T47D (cell line): ENCODE measurements at regions not wholly inside any gene's neighbourhood (a gene's known extent, or its start where the extent isn't known, plus 50 kb on each side); places are given as distances from the start of the nearest gene placed in this dataset.

ENCODE experiments used
- DNase-seq, 2 experiments: peaks; one replicate each; pipeline versions ENCODE4 v3.0.0 to v3.0.0-alpha.2; 2011 to 2012; ENCODE audit warnings: low read depth in 1 of 2, low spot score in 1 of 2
- JUND ChIP-seq: IDR thresholded peaks from 2 replicates; pipeline ENCODE4 v1.6.1; 2012; ENCODE audit warnings: low read depth
- in situ Hi-C: cut with HindIII; loops from 2 replicates; pipeline ENCODE4 v1.10.0; 2016; ENCODE audit warnings: low sequenced_read_pairs, low pct_unique_long_range_greater_than_20kb

DNA sequence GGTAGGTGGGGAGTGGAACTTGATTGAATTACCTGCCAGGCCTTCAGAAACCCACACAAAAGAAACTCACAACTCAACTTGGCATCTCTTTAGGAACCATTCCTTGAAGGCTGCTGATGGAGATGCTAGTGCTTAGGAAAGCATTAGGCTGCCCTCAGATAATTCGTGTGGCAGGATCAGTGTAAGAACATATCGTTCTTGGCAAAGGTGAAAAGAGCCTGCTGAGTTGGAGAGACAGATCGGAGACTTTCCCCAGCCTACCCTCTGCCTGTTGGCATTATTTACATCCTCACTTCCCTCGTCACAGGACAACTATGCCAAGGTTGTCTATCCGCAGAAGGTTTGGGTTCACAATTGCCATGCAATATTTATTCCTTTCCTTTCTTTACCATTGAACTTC is 120.0 kb upstream of the HS3ST3A1 start:
- TF ChIP-seq JUND, result no peak
- DNase-seq, result no peak
- in situ Hi-C loops, result no loop called here

DNA sequence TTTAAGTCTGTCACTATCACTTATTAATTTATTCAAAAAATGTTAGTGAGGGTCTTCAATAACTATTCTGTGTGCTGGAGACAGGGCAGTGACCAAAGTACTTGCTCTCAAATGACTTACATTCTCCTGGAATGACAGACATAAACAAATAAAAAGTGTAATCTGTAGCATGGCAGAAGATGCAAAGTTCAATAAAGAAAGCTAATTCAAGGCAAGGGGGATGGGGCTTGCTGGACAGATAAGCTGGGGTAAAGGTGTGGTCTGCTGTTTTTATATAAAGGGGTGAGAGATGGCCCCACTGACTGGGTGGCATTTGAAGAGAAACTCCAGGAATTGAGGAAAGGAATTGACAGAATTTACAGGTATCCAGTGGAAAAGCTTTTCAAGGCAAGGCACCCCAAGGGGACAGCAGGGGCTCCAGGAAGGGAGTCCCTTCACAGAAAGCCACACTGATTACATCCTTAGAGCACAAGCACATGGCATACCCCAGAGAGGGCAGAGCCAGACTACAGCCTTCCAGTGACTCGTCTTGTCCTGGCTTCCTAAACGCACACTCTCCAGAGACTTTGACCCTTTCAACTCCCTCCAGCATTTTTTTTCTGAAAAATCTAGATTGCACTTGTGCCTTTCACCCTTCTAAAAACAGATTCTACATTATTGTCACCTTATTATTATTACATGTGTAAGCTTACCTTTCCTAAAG is 123.7 kb upstream of the HS3ST3A1 start:
- in situ Hi-C loops, result no loop called here
- no peak for TF ChIP-seq JUND
- no peak for DNase-seq

DNA sequence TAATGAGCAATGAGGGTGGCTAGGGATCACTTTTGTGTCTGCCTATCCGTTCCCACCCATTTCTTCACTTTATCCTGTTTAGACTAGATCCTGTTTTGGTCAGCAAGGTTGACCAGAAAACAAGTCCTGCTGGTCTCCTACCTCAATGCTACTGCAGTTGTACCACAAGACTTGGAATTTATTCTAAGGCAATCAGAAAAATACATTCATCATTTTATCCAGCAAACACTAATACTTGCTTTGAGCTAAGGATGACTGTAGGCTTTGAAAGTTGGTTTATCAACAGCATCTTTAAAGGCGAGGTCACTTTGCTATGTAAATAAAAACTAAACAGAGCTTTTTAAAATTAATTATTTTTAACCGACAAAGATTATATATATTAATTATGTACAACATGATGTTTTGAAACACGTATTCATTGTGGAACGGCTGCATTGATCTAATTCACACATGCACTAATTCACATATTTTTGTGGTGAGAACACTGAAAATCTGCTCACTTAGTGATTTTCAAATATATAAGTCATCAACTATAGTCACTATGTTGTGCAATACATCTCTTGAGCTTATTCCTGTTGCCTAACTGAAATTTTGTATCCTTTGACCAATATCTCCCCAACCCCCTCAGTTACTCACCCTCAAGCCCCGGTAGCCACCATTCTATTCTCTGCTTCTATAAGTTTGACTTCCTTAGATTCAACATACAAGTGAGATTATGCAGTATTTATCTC is 125.9 kb upstream of the HS3ST3A1 start:
- in situ Hi-C loops, result no loop called here
- TF ChIP-seq JUND, result no peak
- DNase-seq, result no peak

DNA sequence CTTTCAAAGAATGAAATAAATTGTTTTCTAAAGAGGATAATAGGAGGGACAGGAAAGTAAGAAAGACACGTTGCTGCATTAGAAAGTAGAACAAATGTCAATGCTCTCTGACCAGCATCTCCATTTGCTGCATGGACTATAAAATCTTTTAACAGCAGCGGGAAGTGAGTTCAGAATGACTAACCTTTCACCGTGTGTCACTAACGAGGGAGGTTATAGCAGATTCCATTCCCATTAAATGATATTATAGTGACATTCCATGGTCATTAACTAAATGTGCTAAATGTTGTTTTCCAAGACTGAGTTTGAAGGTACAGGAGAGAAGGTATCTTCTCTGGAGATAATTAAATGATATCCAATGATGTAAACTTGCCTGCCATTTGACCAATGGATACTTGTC is 127.1 kb upstream of the HS3ST3A1 start:
- DNase-seq, result no peak
- TF ChIP-seq JUND, result no peak
- in situ Hi-C loops, result no loop called here

DNA sequence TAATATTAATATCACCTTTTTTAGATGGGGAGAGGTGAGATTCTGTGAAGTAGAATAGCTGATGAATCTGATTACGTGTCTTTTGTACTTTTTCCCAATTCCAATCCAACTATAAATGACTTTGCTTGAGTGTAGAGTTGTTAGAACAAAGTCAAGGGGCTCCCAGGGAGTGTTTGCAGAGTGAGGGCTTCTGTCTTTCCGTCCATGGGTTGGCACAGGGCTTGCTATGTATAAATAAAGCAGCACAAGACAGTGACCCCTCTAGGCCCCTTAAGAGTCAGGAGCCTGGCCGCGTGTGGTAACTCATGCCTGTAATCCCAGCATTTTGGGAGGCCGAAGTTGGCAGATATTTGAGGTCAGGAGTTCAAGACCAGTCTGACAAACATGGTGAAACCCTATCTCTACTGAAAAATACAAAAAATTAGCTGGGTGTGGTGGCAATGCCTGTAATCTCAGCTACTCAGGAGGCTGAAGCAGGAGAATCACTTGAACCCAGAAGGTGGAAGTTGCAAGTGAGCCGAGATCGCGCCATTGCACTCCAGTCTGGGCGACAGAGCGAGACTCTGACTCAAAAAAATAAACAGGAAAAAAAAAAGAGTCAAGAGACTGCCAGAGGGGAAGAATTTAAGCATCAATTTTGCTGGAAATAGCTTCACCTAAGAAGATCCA is 127.9 kb upstream of the HS3ST3A1 start:
- DNase-seq, result no peak
- in situ Hi-C loops, result no loop called here
- no peak for TF ChIP-seq JUND

DNA sequence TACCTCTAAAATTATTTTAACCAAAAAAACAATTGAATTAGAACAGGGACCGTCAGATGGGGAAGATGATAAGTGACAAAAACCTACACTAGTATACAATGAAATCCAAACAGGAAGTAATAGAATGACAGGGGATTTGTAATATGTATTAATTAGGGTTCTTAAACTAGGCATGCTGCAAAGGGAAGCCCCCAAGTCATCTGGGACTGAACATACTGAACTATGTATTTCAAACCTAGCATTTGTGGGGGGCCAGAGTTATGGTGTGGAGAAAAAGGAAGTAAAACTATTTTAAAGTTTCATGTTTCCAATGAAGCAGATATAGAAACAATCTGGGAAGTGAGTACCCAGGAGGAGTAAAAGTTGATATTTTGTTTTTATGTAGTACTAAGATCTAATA is 133.2 kb upstream of the HS3ST3A1 start:
- no peak for DNase-seq
- in situ Hi-C loops, result no loop called here
- TF ChIP-seq JUND, result no peak

DNA sequence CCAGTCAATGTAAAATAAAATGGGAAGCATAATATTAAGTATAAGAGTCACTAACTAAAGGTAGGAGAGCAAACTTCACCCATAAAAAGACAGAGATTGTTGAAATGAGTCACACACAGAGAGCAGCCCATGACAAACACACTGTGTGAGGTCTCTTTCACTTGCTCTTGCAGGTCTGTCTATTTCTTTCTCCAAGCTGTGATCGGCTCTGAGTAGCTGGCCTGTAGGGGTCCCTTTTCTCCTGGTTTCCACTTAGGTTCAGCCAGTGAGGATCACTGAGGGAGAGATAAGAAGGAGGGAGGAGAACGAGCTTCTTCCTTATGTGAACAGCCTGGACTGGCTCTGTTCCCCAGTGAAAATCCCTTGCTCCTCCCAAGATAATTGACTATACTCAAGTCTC is 133.7 kb upstream of the HS3ST3A1 start:
- in situ Hi-C loops, result no loop called here
- TF ChIP-seq JUND, result no peak

DNA sequence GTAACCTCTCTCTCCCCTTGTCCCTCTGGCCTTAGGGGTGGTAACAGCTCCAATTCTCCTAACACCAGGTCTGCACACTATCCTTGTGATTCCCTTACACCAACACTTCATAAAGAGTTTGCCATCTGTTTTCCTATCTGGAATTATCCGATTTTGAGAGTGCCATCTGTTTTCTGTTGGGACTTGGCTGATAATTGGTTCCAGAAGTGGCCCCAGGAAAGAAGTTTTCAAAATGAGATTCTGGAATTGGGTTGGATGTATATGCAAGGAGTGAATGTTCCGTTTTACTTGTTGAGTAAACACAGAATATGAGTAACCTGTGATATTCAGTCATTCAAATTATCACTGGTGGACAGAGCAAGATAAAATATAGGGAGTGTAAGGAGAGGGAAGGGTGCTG is 134.1 kb upstream of the HS3ST3A1 start:
- TF ChIP-seq JUND, result no peak
- no peak for DNase-seq
- in situ Hi-C loops, result no loop called here

More for the DNA sequence above, 133.7 kb upstream of the HS3ST3A1 start:
- no peak for DNase-seq

DNA sequence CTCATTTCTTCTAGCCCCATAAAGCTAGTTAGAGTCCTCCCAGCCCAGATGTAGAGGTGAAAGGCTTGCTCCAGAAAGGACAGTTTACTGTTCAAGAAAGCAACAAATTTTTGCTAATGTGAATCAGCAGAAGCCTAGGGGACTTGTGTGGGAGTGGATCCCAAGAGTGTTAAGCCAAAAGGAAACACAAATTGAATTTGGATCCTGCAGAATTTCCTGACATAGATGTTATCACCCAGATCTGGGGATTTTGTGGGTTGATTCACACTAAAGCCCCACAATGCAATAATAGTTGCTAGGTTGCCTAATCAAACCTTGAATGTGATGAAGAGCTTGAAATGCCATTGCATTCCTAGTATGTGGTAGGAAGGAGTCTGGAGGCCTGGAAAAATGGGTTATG is 135.2 kb upstream of the HS3ST3A1 start:
- TF ChIP-seq JUND, result no peak
- in situ Hi-C loops, result no loop called here
- DNase-seq, result no peak

DNA sequence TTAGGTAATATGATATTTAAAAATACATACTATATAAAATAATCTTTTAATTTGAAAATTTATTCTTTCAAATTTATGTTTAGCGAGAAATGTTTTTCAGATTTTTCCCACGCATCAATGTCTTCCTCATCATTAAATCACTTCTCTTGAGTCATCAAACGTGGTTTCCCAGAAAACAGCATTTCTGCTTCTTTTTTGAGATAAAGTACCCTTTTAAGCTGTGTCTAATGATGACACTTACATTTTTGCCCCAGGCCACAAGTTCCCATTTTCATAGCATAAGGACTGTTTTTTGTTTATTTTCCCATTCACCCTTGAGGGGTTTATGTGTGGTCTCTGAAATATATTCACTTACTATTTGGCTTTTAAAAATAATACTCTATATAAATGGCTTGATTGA is 139.0 kb upstream of the HS3ST3A1 start:
- TF ChIP-seq JUND, result no peak
- no peak for DNase-seq
- in situ Hi-C loops, result no loop called here

DNA sequence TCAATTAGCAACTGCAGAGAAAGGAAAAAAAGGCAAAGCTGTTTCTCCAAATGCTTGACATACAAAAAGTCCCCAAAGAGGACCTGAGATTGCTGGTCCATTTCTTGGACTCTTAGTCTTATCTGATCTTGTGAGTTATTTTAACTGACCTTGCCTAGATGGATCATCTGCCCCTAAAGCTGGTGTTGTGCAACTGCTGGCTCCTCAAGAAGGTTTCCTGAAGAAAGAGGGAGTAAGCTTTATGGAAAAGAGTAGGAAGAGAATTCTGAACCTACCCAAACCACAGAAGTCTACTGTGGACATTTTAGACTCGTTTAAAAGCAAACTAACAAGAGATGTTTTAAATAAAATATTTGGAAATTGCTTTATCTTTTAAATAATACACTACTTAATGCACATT is 140.0 kb upstream of the HS3ST3A1 start:
- in situ Hi-C loops, result no loop called here
- TF ChIP-seq JUND, result no peak
- DNase-seq, result no peak

DNA sequence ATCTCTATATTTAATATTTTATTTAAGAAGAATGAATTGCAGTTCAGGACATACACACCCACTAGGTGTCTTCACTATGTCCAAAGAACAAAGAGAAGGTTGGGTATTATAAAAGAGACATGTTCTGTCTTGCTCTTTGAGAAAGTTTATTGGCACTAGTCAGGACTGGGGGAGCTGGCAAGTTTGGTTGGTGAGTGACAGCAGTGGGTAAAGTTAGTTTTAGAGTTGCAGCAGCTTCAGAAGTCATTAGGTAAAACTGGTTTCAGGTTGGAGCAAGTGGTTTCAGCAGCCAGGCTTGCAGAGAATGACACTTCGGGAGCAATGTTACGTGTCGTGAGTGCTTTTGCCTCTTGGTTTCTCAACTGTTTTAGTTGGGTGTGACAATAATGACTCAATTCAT is 142.2 kb upstream of the HS3ST3A1 start:
- no peak for DNase-seq
- no peak for TF ChIP-seq JUND
- in situ Hi-C loops, result no loop called here

DNA sequence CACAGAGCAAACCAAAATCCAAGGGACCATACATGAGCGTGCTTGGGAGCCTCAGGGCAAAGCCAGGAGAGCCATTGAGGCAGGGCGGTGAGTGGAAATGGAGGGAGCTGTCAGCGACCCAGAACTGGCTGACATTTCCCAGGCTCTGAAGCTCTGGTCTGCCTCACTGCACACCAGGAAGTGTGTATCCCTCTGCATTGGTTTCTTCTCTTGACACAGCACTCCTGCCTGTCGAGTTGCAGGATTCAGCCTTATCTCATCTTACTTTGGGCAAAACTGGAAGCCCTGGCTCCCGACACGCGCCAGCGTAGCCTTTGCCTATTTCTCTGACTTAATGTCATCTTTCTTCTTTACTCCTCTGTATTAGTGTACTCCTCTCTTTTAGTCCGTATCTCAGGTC is 144.7 kb upstream of the HS3ST3A1 start:
- in situ Hi-C loops, result no loop called here
- no peak for TF ChIP-seq JUND
- DNase-seq, result peak in 1 of 2 experiments; percentile 6
